Activated CD4-positive, alpha-beta T cell treated with anti-CD3 and anti-CD28 coated beads, Interleukin-2, amount 50 U/mL, for 4 hours (primary cell): ENCODE measurements at regions not wholly inside any gene's neighbourhood (a gene's known extent, or its start where the extent isn't known, plus 50 kb on each side); places are given as distances from the start of the nearest gene placed in this dataset.

Source experiments
- DNase-seq, 2 experiments: peaks; one replicate each; pipeline ENCODE4 v3.0.0-alpha.2; 2020

DNA sequence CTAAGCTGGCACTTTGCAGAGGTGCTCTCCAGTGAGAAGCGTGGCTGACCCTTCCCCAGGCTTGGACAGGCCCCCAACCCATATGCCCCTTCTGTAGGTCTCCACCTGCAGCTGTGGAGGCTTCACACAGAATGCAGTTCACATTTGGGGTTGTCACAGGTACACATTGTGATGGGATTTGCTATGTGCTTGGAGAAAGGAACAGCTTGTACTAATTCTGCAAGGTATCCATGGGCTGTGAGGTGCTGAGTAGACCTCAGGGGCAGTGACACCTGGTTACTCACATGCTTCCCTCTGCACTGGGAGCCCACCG, 188.9 kb downstream of the CXCL12 start:
- no peak for DNase-seq

DNA sequence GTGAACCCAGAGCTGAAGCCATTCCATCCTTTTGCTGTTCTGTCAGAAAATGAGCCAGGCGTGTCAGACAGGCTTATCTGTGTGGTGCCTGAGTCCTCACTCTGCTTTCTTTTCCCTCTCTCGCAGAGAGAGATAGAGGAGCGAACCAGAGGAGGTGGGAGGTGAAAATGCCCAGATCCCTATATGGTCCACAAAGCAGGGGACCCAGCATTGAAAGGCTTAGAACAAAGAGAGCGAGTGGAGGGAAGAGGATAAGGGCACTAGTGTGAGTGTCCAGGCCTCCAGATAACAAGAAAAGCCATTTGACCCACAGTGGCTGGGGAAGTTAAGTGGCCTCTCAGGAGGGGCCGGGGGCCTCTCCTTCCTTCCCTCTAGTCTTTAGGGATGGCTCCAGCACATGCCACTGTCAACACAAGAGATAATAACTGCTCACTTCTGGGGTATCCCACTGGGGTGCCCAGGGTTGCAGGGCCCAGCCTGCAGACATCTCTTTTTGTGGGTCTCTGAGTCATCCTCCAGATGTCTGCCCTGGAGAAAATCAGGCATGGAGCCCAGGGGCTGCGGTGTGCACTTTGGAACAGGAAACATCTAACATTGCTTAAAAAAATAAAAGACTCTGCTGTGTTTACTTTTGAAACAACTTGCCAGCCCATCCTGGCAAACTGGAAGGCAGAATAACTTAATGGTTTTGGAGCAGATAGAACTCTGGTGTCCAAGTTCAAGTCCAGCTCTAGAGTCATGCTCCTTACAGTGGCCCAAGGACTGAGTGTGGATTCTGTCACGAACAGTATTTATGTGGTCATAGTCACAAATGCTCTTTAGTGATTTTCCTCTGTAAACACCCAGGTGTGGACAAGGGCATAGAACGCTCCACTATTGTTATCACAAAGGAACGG, 189.5 kb downstream of the CXCL12 start:
- DNase-seq, result no peak

DNA sequence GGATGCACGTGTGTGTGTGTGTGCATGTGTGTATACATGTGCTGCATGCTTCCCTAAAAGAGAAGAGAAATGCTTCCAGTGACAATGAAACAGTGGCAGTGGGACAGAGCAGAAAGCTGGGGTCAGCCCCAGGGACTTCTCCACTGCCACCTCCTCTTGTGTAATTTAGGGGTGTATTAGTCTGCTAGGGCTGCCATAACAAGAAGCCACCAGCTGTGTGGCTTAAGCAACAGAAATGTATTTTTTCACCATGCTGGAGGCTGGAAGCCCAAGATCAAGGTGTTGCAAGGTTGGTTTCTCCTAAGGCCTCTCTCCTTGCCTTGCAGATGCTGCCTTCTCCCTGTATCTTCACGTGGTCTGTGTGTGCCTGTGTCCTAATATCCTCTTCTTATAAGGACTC, 190.5 kb downstream of the CXCL12 start:
- no peak for DNase-seq

DNA sequence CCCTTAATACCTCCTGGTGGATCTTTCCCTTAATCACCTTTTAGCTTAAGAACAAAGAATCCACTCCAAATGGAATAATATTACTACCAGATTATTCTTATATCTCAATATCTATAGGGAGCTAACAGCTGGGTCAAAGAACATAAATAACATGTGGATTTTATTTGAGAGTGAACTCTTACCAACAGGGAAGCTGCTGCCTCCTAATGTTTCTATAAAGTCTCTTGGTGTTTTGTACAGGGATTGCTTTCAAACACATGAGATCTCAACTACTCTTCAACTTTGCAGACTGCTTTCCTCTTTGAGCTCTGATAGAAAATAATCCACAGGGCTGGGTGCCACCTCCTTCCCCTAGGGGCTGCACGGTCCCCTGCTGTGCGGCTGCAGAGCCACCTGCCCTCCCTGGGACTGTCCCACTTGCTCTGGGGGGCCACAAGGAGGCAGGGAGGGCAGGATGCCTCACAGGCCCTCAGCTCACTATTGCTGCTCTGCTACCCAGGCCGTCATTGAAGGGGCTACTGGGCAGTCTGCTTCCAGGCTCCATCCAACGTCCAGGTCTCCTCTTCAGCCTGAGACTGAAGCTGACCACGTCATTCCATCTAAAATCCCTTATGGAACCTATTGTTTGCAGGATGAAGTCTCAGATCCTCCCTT, 191.2 kb downstream of the CXCL12 start:
- no peak for DNase-seq

DNA sequence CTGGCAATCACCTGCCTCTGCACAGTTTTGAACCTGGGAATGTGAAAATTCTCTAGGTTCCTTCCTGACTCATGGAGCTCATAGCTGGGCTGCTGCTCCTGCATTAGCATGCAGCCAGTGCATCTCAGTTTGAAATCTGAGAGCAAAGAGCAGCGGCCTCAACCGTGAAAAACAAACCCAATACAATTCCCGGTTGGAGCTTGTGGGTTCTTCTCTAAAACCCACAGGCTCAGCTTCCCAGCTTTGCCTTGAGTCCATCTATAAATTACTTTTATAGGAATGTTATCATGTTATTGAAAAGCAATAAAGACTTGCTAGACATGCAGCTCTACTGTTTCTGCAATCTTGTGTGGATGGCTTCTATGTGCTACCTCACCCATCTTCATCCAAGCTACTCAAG, 191.7 kb downstream of the CXCL12 start:
- no peak for DNase-seq

DNA sequence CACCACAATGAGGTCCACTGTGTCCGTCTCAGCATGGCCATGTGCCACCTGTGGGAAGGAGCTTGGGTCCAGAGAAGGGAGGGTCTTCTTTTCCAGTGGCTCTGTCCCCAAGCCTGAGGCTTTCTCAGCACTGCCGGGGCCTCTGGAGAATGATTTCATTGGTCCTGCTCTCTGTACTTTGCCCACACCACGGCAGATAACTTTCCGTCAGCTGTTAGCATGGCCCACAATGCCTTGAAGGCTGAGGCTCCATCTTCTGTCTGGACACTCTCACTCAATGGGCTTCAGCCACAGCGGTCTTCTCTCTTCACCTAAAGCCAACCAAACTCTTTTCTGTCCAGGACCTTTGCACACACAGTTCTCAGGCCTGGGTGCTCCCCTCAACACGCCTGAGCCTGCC, 192.5 kb downstream of the CXCL12 start:
- no peak for DNase-seq

DNA sequence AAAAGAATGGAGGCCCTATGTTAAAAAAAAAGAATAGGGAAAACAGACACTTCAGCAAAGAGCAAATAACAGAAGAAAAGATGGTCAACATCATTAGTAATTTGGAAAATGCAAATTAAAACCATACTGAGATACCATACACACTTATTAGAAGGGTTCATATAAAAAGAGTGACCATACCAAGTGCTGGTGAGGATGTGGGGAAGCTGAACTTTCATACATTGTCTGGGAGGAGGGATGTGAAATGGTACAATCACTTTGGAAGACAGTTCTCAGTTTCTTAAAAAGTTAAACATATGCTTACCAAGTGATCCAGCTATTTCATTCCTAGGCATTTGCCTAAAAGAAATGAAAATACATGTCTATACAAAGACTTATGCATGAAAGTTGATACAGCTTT, 194.4 kb downstream of the CXCL12 start:
- DNase-seq, result no peak

DNA sequence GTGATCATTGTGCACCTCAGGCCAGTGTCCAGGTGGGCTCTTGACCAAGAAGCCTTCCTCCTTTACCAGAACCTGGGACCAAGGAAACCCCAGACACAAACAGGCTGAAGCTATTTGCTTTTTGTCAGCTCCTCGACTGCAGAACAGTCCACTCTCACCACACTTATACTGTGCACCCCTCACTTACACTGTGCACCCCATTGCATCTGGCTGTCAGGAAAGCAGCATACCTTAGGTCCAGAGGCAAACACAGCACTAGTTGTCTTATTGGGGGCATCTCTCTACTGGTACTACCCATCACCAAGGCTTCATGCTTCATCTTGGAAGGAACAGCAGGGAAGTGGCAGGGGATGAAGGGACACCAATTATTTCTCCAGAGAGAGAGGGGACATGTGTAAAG, 198.1 kb downstream of the CXCL12 start:
- DNase-seq, result no peak

DNA sequence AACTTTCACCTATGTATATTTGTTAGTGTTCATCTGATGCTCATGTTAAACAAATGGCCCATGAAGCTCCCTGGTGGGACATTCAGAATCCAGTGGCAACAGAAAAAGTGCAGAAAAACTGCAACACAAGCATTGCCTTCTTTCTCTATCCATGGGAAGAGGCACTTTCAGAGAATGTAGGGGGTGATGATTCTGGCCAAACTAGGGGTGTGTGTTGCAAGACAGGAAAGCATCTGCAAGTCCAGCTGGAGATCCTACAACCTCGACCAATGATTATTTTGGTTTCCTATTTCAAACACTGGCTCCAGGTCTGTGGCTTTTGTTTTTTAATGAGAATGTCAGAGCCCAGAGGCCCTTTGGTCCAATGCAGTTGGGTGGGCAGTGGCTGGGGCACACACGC, 198.7 kb downstream of the CXCL12 start:
- no peak for DNase-seq

DNA sequence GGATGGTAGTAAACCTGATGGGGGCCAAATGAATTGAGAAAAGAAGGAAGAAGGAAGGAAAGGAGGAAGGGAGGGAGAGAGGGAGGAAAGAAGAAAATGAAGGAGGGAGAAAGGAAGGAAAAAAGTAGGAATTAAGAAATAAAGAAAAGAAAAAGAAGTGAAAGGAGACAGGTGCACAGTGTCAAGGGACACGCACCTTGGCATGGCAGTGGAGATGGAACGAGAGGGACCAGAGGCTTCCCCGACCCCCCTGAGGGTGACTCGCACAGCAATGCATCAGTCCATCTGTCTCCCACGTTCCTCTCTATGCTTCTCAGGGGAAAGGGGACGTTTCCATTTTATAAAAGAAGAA, 199.6 kb downstream of the CXCL12 start:
- no peak for DNase-seq

DNA sequence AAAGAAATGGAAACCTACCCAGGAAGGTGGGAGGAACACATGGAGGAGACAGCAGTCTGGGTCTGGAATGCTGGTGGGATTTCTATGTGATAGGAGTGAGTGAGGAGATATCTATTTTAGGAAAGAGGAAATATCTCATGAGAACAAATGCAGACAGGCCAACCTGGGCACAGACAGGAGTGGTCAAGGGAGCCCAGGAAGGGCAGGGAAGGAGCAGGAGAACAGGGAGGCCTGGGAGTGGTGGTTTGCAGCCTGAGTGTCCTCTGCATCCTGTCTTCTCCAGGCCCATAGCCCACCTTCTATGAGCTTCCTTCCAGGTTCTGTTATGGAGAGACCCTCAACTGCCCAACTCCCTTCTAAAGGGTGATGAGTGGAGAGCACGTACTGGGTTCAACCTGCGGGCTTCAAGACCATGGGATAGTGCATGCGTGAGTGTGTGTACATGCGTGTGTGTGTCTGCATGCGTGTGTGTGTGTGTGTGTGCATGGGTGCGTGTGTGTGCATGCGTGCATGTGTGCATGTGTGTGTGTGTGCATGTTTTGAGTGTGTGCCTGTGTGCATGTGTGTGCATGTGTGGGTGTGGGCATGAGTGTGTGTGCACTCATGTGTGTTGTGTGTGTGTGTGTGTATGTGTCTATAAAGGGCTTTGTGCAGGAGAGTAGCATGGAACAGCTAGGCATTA, 200.1 kb downstream of the CXCL12 start:
- DNase-seq, result no peak

DNA sequence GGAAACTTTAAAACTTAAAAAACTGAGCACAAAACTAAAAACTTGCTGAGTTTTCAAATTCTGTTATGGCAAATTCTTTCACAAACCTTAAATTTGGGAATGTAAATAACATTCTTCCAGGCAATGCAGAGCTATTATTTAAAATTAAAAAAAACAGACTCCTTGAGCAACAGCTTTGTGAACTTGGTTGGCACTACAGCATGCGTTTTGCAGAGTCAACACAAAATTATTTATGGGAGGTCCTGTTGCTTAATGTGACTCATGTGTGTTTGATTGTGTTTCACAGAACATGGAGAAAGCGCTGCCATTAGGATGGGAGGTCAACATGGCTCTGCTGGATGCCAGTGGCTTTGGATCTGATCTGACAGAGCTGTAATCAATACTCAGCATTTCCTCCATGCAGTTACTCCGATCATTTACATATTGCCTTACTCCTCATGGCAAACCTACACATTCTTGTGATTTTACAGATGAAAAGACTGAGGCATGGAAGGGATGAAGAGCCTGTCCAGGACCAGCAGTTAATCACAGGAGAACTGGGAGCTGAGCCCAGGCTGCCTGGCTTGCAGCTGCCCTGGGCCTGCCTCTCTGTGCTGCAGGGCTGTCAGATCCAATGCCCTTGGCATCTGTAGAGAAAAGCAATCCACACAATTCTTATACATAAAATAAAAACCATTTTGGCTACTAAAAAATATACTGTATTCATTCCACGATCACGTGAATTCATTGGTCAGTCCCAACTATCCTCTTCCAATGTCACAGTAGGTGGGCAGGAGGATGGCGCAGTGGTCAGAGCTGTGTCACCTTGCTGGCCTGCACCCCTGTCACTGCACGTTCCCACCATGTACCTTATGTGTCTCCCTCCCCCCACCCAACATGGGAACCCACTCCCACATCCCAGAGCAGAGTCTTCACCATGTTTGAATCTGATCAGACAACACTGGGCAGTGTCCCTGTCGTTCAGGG, 200.9 kb downstream of the CXCL12 start:
- no peak for DNase-seq

DNA sequence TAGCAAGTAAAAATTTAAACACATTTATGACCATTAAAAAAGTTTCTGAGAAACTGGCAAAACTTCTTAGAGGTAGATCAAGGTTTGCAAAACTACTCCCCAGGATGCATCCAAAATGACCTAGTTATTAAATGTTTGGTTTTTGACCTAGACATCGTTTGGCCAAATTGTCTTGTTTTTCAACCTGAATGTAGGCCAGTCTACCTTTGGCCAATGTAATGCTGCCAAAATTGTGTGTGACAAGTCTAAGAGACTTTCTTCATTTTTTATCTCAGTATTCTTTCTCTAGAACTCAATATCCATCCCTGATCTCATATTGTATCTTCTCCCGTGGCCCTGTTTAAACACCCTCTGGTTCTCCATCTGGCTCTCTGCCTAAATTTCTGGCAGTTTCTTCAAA, 202.0 kb downstream of the CXCL12 start:
- DNase-seq, result no peak

DNA sequence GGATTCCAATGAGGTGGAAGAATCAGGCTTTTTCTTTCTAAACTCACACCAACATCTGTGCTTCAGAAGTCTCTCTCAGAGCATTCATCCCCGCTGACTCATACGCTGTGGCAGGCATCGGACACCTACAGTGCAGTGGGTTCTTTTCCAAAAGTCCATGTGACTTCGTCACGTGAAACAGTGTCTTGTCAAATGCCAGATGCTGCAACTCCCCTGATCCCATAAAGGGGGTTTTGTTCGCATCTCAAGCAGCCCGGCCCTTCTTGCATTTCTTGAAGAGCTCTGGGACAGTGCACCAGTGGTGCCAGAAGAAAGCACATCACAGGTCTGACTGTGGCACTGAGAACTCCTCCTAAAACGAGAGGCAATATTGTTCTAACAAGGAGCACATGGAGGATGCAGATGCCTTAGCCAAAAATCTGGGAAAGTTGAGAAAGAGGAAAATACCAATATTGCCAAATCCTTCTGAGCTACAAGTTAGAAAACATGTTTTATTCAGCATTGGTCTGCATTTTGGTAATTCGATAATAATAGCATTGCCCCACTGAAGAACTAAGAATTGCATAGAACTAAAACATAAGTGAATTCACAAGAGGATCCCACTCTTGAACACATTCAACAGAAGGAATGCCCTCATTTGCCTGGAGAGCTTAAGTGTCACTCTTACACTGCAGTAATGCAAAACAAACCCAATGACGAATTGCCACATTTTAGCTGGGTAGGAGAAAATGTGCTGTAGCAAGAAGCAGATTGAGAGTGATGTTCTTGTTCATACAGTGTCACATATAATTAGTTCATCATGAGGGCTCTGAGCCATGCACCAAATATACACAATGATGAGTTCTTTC, 204.4 kb downstream of the CXCL12 start:
- DNase-seq, result no peak

DNA sequence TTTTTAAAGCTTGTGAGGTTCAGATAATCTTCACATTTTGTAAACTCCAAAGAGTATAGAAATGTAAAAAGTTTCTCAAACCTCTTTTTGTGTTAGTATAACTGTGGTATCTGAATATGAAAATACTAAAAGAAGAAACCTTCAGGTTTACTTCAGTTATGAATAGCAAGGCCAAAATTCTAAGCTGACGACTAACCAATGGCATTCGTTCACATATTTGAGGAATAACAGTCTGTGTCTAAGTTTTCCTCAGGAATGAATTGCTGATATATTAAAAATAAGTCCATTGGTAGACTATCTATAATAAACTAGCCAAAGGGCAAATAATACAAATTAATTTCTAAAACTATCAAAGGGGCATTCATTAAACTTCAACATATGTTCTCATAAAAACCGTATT, 206.0 kb downstream of the CXCL12 start:
- DNase-seq, result no peak

DNA sequence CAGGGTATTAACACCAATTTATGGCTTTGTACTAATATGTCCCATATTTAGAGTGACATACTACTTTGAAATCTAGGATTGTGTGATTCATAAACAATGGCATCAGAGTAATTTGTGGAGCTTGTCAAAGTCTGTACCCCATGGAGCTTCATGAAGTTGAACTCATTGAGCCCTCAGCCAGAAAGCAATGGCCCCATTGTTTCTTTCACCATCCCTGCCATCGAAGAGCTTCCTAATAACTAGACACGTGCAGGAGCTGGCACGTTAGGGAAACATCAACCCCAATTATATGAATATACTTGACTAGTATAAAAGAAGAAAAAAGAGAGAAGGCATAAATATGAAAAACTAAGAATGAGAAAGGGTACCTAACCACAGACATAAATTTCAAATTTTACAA, 206.6 kb downstream of the CXCL12 start:
- no peak for DNase-seq

DNA sequence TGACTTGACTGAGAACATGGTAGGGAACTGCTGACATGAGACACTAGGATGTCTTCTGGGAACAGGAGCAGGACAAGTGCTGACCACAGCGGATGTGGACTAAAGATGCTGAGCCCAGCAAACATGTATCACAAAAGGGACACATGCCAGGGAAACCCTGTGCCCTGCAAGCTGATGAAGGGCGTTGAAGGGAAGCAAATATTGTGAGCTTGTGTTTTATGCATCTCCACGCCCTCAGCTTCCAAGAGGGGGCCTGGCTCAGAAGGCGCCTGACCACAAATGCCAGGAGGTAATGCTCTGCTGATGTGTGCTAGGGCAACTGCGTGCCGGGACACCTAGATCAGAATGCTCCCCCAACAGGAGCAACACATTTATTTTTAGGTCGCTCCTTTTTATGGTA, 207.3 kb downstream of the CXCL12 start:
- no peak for DNase-seq

DNA sequence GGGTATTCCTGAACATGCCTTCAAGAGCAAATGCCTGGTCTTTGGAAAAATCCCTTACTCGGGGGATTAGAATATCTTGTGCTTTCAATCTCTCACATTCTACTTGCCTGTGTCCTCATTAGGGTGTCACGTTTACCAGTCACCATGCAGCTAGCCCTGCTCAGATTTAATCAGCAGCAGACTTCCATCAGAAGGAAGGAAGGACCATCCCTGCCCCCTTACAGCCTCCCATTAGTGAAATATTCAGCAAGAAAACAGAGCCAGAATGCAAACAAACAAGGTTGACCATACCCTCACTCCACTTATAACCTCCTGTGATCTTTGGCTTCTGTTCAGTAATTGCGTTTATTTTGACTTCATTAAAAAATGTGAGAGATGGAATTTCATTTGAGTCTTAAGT, 208.6 kb downstream of the CXCL12 start:
- DNase-seq, result no peak

DNA sequence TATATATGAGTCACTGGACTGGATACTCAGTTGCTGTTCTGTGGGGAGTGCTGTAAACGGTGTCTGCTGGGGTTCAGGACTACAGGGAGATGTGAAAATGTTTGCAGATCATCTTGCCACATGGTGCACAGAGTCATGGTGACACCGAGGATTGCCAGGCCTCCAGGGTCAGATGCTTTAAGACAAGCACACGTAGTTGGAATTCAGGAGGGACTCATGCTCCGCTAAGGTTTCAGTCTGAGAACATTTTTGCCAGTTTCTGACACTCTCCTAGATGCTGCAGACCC, 211.3 kb downstream of the CXCL12 start:
- no peak for DNase-seq

DNA sequence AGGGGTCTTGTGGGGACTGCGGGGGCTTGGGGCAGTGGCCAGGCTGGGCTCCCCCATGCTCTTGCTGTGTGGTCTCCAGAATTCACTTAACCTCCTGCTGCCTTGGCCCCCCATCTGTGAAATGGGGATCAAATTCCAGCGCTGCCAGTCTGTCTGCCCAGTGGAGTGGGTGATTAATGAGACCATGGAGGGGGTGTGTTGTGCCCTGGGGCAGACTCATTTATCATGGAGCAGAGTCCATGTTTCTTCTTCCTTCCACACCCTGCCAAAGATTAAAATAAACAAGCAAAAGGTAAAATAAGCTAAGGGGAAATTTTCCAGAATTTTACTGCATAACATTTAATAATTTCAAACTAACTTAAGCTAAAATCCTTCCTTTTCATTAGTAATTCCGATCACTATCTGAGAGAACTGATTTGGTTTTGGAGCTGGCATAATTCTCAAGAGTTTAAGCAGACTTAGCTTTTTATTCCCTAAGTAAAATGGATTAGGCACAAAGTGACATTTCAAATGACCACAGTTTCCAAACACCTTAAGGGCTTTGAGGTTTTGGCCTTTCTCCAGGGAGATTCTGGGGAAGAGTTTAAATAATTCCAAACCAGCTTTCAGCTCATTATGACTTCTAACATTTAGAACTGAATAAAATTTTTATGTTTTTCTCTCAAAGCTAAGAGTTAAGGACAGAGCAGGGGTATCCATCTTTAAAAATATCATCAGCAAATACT, 211.9 kb downstream of the CXCL12 start:
- no peak for DNase-seq

DNA sequence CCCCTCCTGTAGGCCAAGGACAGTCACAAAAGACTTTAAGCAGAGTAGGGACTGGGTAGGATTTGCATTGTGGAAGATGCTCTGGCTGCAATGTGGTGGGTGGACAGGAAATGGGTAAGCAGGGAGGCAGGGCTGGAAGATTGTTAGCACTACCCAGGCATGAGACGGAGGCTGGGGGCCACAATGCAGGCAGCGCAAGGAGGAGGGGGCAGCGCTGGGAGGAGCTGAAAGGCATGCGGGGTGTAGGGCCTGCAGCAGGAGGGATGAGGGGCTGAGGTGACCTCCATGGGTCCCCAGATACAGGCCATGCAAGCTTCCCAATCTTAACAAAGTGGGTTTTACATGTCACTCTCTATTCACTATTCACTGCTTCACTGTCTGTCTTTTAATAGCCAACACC, 213.1 kb downstream of the CXCL12 start:
- no peak for DNase-seq

DNA sequence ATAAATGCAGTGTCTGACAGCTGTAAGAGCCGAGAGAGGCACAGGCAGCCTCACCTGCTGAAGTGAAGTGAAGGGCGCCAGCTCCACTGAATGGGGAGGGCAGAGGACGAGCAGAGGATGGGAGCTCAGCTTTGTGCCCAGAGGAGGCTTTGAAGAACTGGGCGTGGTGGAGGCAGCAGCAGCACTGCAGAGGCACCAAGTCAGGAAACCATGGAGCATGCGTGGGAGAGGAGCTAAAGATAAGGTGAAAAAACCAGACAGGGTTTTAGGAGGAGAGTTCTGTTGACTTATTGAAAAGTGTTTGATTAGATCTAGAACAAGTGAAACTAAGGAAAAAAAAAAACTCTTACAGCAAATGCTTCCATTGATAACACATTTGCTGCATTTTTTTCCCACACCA, 216.4 kb downstream of the CXCL12 start:
- DNase-seq, result no peak
